ENCODE measurements at regions not wholly inside any gene's neighbourhood (a gene's known extent, or its start where the extent isn't known, plus 50 kb on each side); places are given as distances from the start of the nearest gene placed in this dataset.
A peak's percentile ranks its signal among the peaks of the same experiment; 100 is the strongest.
"Not testable (repeated sequence)": the region's sequence is repeated elsewhere in the genome, so short reads cannot be mapped to it uniquely, and the experiment has no call there.

- intact Hi-C loops (cut with micrococcal nuclease) = no loop called here
- Histone ChIP-seq H3K9me3 (replicated peaks) (peaks cover 14% of the 10 kb centered on the region), H3K36me3 (no peaks in the 10 kb centered on the region), H3K4me3 (no peak overlapping the region), H3K4me1 (no peaks in the 10 kb centered on the region), H3K27me3 (ENCODE audit: low read depth) (no peaks in the 10 kb centered on the region), H3K27ac (replicated peaks) (no peak overlapping the region)
- no peak for TF ChIP-seq CTCF (IDR thresholded peaks at IDR 0.05; ENCODE audit: borderline replicate concordance)
- no peak for DNase-seq
Measured at GRCh38 chr3:152646004-152646403, 188.9 kb upstream of the P2RY1 start.

GRCh38 chr3:152650177-152650576 is 184.8 kb upstream of the P2RY1 start:
- H3K36me3 ChIP-seq = no peaks in the 10 kb centered on the region
- intact Hi-C loops (cut with micrococcal nuclease) = no loop called here
- DNase-seq = no peak
- H3K27me3 ChIP-seq (ENCODE audit: low read depth) = no peaks in the 10 kb centered on the region
- H3K9me3 ChIP-seq (replicated peaks) = peaks cover under 1% of the 10 kb centered on the region
- H3K4me3 ChIP-seq = no peak overlapping the region
- no peaks in the 10 kb centered on the region for H3K4me1 ChIP-seq
- TF ChIP-seq CTCF (IDR thresholded peaks at IDR 0.05; ENCODE audit: borderline replicate concordance) = no peak
- no peak overlapping the region for H3K27ac ChIP-seq (replicated peaks)

GRCh38 chr3:152650923-152651322 is 184.0 kb upstream of the P2RY1 start:
- H3K4me1 ChIP-seq; DNase-seq; H3K27me3 ChIP-seq (ENCODE audit: low read depth); intact Hi-C loops (cut with micrococcal nuclease); H3K27ac ChIP-seq (replicated peaks); H3K9me3 ChIP-seq (replicated peaks); H3K36me3 ChIP-seq; H3K4me3 ChIP-seq: not testable (repeated sequence)

- Histone ChIP-seq H3K27me3 (ENCODE audit: low read depth) (no peaks in the 10 kb centered on the region), H3K36me3 (no peaks in the 10 kb centered on the region), H3K4me3 (peak overlapping the region; percentile 22), H3K9me3 (replicated peaks) (peaks cover 6% of the 10 kb centered on the region), H3K27ac (replicated peaks) (peak overlapping the region; percentile 59), H3K4me1 (peaks cover 8% of the 10 kb centered on the region)
- no peak for DNase-seq
- TF ChIP-seq CTCF (IDR thresholded peaks at IDR 0.05; ENCODE audit: borderline replicate concordance) = no peak
- intact Hi-C loops (cut with micrococcal nuclease) = no loop called here
Measured at GRCh38 chr3:152656214-152656971, 178.5 kb upstream of the P2RY1 start.

GRCh38 chr3:152656972-152657355 is 178.0 kb upstream of the P2RY1 start:
- Histone ChIP-seq H3K4me3 (peak overlapping the region; percentile 22), H3K27ac (replicated peaks) (peak overlapping the region; percentile 59), H3K27me3 (ENCODE audit: low read depth) (no peaks in the 10 kb centered on the region), H3K9me3 (replicated peaks) (peaks cover 7% of the 10 kb centered on the region), H3K4me1 (peaks cover 8% of the 10 kb centered on the region), H3K36me3 (no peaks in the 10 kb centered on the region)
- TF ChIP-seq CTCF (IDR thresholded peaks at IDR 0.05; ENCODE audit: borderline replicate concordance) = no peak
- no peak for DNase-seq
- intact Hi-C loops (cut with micrococcal nuclease) = no loop called here

GRCh38 chr3:152658977-152659720 is 175.8 kb upstream of the P2RY1 start:
- intact Hi-C loops (cut with micrococcal nuclease) = no loop called here
- Histone ChIP-seq H3K9me3 (replicated peaks) (peaks cover 11% of the 10 kb centered on the region), H3K27me3 (ENCODE audit: low read depth) (no peaks in the 10 kb centered on the region), H3K4me1 (peaks cover 8% of the 10 kb centered on the region), H3K4me3 (no peak overlapping the region), H3K27ac (replicated peaks) (no peak overlapping the region), H3K36me3 (no peaks in the 10 kb centered on the region)
- no peak for TF ChIP-seq CTCF (IDR thresholded peaks at IDR 0.05; ENCODE audit: borderline replicate concordance)
- DNase-seq = no peak

Data from left ventricle myocardium inferior (tissue), 1 donor.